SKM-1 (cell line): ENCODE measurements at regions not wholly inside any gene's neighbourhood (a gene's known extent, or its start where the extent isn't known, plus 50 kb on each side); places are given as distances from the start of the nearest gene placed in this dataset.

Experiments
- DNase-seq: peaks from one replicate; lab custom pipeline; 2025; ENCODE audit not compliant: unreplicated experiment; lab: John Stamatoyannopoulos, UW

- no peak for DNase-seq
These were observed 284.1 kb downstream of the SOX9 start for GRCh38 chr17:72404872-72405271.

DNA sequence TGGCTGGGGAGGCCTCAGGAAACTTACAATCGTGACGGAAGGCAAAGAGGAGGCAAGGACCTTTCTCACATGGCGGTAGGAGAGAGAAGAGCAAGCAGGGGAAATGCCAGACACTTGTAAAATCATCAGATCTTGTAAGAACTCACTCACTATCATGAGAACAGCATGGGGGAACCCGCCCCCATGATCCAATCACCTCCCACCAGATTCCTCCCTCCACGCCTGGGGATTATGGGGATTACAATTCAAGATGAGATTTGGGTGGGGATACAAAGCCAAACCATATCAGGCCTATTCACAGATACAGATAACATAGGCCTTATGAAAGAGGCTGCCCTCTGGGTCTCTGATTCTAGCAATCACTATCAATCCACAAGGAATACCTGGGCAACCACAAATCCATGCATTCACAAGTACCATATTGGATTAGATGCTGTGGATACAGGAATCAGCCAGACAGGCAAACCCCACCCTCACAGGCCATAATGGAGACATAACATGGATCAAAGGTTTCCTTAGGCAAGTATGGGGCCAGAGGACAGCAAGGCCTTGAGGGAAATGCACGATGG, 284.9 kb downstream of the SOX9 start:
- DNase-seq, result no peak

GRCh38 chr17:72406498-72406897, 285.7 kb downstream of the SOX9 start:
- DNase-seq, result no peak

- DNase-seq, result no peak
These were observed 286.6 kb downstream of the SOX9 start for GRCh38 chr17:72407336-72407909.

- DNase-seq, result no peak
These were observed 287.1 kb downstream of the SOX9 start for GRCh38 chr17:72407931-72408330.

- no peak for DNase-seq
These were observed 287.8 kb downstream of the SOX9 start for GRCh38 chr17:72408641-72409040.

DNA sequence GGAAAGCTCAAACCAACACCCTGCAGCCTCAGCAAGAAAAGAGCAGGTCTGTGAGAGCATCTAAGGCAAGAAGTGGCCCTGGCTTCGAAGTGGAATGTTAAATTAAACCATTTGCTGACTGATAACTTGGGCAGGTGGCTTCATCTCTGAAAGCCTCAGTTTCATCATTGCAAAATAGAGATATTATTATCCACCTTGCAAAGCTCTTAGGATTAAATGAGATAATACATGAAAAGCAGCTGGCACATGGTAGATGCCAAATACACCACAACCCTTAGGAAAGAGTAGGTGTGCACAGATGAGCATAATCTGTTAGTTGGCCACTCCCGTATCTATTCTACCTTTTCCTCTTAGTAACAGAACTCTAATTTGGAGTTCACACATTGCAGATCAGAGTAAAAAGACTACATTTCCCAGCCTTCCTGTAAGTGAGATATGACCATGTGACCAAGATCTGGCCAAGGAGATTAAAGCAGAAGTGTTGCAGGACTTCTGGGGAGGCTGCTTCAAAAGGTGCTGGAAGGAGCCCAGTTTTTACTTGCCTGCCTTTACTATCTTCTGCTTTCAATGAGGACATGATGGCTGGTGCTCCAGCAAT, 288.7 kb downstream of the SOX9 start:
- DNase-seq, result no peak

DNA sequence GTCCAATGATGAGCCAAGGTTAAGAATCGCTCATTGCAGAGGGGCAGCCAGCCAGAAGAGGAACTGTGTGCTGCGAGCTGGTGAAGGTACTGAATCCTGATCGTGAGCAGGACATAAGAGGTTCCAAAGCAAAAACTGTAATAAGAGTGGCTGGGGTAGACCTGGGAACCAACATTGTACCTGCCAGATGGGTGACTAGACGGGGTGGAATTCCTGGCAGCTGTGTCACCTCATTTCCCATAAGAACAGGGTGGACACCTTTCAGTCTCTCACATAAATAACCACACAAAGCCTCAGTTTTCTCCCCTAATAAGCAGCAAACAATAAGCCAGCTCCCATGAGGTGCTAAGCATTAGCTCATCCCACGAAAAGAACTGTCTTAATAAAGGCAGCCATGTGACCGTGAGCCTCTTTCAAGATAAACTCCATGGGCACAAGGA, 290.3 kb downstream of the SOX9 start:
- no peak for DNase-seq

GRCh38 chr17:72412650-72413076, 291.8 kb downstream of the SOX9 start:
- no peak for DNase-seq

- DNase-seq, result no peak
These were observed 292.5 kb downstream of the SOX9 start for GRCh38 chr17:72413077-72414031.

DNA sequence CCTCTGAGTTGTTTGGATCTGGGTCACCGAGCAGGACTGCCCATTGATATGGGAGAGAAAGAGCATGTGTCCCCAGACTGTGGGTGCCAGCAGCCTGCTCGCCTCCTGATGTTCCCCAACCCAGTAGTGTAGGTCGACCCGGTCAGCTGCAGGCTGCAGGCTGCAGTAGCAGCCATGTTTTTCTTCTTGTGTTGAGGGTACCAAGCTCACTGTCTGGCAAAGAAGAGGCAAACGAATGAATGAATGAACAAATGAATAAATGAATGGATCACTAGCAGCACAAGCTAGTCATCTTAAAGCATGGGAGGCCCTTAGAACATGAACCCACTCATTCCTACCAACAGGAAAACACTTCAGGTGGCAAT, 293.2 kb downstream of the SOX9 start:
- DNase-seq, result no peak

DNA sequence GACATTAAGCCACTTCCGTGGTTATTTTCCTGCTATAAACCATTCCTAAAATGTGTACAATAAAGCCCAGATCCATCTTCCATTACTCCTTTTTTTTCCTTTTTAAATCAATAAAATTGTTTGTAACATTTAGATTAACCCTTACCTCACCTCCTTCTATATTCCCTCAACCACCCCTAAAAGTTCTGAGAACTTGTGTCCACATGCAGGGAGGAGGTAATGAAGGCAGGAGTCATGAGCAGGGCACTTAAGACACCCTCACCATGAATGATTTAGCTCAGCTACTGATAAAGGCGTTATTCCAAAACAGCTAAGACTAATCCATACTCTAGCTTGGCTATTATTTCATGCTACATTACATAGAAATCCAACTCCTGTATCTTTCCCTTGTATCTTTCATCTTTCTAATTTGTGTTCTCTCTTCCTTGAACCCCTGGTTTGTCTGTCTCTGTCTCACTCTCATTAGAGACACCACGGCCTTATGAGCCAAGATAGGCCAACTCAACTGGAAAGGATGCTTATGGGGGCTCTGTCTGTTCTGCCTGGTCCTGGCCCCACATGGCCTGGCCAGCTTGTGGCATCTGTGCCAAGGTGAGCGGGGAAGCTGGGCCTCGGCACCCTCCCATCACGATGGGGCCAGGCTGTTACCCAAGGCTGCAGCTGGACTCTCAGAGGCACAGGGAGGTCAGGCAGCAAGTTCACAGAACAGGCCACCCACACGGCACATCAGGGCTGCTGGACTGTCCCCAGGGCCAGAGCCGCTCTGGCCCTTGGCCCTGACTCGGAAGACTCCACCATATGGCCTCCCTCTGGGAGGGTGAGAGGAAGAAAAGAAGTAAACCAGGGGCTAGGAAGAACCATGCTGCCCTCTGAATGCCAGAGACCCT, 294.4 kb downstream of the SOX9 start:
- no peak for DNase-seq

GRCh38 chr17:72416054-72416675, 295.3 kb downstream of the SOX9 start:
- DNase-seq, result no peak

- no peak for DNase-seq
These were observed 296.1 kb downstream of the SOX9 start for GRCh38 chr17:72416905-72417304.

DNA sequence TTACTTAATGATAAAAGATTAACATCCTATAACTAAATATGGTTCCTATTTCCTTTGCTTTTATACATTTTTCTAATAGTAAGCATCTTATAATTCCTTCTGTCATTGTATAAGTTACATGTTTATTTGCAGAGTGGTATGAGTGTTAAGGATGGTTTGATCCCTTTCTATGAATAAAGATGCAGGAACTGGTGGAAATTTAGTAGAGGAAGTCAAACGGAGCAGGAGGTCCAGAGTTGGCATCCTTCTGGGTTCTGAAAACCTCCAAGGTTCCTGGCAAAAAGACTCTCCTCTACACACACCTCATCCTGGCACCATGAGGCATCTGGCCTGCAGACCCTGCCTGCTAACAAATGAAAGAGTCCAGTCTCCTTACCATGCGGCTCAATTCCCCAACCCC, 296.8 kb downstream of the SOX9 start:
- DNase-seq, result no peak

- no peak for DNase-seq
These were observed 299.3 kb downstream of the SOX9 start for GRCh38 chr17:72419866-72420774.

- no peak for DNase-seq
These were observed 299.9 kb downstream of the SOX9 start for GRCh38 chr17:72420775-72421127.

GRCh38 chr17:72421128-72422092, 300.6 kb downstream of the SOX9 start:
- DNase-seq, result peak; percentile 14
